ENCODE measurements at regions not wholly inside any gene's neighbourhood (a gene's known extent, or its start where the extent isn't known, plus 50 kb on each side); places are given as distances from the start of the nearest gene placed in this dataset.

GRCh38 chr15:31590609-31591008, 264.0 kb downstream of the KLF13 start:
- TF ChIP-seq CTCF (IDR thresholded peaks at IDR 0.05) (no peak), POLR2A (IDR thresholded peaks at IDR 0.05) (no peak)

Data from testis (tissue), 2 donors.